Middle frontal gyrus (tissue), 1 donor: ENCODE measurements at regions not wholly inside any gene's neighbourhood (a gene's known extent, or its start where the extent isn't known, plus 50 kb on each side); places are given as distances from the start of the nearest gene placed in this dataset.
A peak's percentile ranks its signal among the peaks of the same experiment; 100 is the strongest.

Experiments used
- DNase-seq: peaks from one replicate; pipeline ENCODE4 v3.0.0-alpha.2; 2015; ENCODE audit warnings: low spot score; ENCODE audit errors: extremely low spot score

DNA sequence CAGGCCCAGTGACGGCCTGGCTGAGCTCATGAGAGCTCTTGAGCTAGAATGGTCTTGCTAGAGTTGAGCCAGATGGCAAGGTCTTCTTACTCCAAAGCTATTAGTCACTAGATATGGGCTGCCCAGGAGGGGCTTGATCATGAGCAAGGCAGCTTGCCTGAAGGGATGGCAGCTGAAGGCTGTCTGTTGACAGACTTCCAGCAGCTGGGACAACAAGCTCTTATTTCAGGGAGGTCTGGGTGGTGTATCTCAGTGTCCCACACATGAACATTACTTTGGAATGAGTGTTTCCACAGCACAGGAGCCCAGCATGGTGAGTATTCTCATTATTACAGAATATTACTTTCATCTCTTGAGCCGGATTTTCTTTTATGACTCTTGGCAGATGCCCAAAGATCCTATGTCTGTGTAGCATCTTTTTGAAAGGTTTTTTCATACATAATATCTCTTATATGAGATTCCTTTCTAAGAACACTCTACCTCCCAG lies 414.1 kb downstream of the ARHGEF28 start:
- DNase-seq = no peak

DNA sequence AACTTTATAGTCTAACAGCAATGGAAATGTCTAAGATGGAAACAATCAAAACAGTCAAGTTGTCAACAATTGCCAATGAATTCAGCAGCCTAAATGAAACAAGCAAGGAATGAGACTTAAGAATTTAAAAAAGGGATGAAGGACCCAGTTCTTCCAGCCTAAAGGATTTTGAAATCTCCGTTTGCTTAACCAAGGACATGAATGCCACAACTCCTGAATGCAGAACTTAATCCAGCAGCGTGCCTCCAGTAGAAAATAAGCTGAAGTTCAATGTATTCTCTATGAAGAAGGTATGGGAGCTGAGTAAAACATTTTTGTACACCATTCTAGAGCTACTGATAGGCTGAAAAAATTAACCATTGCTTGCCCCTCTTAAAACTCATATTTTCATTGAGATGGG lies 411.3 kb downstream of the ARHGEF28 start:
- DNase-seq = no peak

GRCh38 chr5:74035521-74035937 lies 409.5 kb downstream of the ARHGEF28 start:
- DNase-seq = peak; percentile 20

DNA sequence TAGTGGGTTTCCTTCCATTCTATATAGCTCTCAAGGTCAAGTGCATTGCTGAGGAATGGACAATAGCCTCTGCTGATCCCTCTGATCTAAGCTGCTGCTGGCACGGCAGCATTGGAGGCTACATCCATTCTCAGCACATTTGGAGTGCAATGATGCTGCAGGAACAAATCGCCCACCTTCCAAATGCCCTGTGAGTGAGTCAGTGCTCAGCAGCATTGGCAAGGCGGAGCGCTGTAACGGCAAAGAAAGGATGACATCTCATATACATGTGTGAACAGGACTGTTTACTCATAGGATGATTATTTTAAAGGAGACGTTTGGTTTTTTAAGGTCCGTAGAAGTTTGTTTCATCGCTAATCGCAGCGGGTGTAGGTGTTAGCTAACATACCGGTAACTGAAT lies 408.7 kb downstream of the ARHGEF28 start:
- DNase-seq = peak; percentile 55

DNA sequence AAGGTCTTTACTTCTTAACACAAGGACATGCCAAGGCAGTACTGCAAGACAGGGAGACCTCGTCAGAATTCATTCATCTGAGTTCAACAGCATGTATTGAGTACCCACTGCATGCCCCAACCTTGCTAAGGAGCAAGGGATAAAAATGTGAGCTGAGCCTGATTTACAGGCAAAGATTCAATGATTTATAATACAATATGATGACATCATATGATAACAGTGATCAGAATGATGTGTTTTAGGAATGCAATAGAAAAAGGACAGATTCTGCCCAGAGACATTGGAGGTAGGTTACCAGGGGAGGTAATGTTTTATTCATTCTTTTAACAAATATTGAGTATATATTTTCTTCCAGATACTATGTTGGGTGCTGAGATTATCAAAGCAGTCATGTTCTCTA lies 406.6 kb downstream of the ARHGEF28 start:
- no peak for DNase-seq

DNA sequence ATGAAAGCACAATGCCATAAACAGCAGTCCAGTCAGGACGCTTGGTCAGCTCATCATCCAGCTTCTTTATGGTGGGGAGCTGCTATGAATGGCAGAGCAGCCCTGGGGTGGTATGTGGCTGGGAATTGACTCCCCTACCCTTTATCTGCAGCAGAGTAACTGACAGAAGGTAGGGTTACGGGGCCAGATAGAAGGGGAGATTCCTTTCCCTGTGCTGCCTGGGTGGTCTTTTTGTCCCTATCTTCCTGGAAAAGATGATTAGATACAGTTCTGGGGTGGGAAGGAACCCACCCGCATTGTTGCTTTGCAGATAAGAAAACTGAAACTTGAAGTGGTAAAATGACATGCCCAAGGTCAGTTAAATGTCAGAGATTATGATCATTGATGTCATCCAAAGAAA lies 405.5 kb downstream of the ARHGEF28 start:
- no peak for DNase-seq

GRCh38 chr5:74030821-74031220 lies 404.8 kb downstream of the ARHGEF28 start:
- no peak for DNase-seq

DNA sequence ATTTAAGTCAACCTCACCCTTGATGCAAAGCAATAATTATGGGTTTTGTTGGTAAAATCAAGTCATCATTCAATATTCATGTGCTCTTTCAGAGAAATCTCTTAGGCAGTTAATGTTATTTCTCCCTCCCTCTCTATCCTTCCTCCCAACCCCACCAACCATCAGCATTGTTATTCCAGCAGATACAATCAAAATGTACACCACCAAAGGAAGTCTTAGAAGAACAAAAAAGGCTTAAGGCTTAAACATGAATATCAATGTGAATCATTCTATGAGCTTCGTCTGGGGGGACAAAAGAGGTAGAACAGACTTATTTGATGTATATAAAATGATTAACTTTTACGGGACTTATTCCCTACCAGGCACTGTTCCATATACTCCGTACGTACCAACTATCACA lies 404.4 kb downstream of the ARHGEF28 start:
- DNase-seq = no peak

GRCh38 chr5:74028976-74029375 lies 403.0 kb downstream of the ARHGEF28 start:
- DNase-seq = no peak

GRCh38 chr5:74028406-74028805 lies 402.4 kb downstream of the ARHGEF28 start:
- no peak for DNase-seq

GRCh38 chr5:74027732-74028338 lies 401.8 kb downstream of the ARHGEF28 start:
- DNase-seq = no peak

DNA sequence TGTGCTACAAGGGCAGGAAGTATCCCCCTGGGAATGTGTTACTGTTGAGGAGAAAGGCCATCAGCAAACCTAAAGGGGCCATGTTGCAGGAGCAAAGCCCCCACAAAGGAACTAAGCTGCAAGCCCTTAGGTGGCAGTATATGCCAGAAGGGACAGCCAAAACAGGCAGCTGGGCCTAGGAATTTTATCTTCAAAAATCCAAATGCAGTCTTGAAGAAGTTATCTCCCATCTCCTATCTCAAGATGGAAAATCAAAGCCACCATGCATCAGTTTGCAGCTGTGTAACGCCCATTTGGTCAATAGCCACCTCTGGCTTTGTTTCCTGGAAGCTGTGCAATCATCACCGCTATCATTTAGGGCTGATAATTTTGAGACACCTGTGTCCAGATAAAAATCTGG lies 400.3 kb downstream of the ARHGEF28 start:
- no peak for DNase-seq

DNA sequence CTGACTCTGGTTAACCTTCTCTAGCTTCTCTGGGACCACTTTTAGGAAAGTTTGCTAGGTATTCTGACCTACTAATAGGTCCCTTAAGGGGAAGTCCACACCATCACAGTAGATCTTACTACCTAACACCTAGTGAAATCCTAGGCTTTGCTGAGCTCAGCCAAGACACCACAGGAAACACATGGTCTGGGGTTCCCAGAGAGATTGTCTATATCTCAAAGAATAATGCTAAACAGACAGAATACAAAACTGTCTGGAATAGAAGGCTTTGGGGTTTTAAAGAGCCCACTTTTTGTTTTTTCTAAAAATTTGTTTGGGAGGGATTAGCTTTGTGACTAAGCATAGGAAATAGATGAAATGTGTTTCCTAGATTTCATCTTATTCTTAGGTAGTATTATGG lies 395.1 kb downstream of the ARHGEF28 start:
- DNase-seq = no peak

DNA sequence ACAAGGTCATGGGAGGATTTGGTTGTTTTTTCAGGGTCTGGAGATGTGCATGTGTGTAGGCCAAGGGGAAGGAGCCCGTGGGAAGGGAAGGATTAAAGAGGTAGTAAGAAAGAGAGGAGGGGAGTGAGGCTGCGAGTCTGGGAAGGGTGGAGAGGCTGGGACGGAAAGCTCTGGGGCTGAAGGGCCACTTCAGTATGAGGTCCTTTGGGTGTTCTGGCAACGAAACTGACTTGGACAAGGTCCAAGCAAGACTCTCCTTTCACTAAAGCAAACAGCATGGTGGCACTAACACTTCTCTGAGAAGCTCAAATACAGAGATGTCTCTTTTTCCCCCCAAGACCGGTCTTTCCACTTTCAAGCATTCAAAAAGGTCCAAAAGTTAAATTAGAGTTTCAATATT lies 394.5 kb downstream of the ARHGEF28 start:
- no peak for DNase-seq

- no peak for DNase-seq
These were observed 393.9 kb downstream of the ARHGEF28 start for GRCh38 chr5:74019923-74020322.

- DNase-seq = no peak
These were observed 391.8 kb downstream of the ARHGEF28 start for GRCh38 chr5:74017786-74018211.

DNA sequence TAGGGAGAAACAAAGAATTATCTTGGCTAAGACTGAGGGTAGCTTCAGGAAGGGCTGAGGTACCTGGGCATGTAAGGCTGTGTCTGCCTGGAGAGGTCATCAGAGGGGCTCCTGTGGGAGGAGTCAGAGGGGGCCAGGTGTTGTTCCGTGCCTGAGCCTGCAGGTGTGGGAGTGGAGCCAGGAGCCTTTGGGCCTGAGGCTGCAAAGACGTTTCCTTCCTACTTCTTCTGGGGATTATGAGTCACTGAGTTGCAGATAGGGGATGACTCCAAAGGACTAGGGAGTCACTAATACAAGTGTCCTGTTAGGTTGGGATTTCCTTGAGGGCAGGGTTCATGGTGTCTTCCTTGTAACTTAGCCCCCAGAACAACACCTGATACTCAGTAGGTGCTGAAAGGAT lies 391.1 kb downstream of the ARHGEF28 start:
- no peak for DNase-seq

GRCh38 chr5:74016373-74016772 lies 390.4 kb downstream of the ARHGEF28 start:
- no peak for DNase-seq

DNA sequence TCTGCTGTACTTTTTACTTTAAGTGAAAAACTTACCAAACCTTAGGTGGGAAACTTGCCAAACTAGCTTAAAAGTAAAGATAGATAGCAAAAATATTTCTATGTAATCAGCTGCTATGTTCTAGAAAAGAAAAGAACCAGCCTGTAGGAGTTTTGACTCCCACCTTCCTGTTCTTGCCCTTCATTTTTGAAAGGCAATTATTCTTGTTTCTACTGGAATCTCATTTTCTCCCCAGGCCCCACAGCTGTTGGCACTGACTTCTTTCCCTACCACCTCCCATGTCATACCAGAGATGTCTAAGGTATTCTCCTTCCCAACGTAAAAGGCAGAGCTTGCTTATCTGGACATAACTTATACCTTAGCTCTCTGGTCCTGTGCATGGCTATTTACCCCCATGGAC lies 389.7 kb downstream of the ARHGEF28 start:
- DNase-seq = no peak

DNA sequence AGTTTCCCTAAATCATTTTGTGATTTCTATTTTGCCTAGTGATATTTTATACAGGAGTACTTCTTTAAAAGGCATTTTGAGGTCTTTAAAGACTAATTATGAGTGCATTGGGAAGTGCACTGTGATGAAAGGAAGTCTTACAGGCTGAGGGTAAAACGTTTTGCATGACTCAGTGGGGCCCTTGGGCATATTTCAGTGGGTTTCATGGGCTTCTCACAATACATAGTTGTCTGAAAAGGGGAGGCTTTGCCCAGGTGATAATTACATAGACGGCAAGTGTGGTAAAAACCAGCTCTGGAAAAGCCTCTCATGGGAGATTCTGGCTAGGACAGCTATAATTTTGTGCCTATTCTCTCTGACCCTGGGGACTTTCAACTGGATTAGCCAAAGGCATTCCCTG lies 387.2 kb downstream of the ARHGEF28 start:
- DNase-seq = no peak

DNA sequence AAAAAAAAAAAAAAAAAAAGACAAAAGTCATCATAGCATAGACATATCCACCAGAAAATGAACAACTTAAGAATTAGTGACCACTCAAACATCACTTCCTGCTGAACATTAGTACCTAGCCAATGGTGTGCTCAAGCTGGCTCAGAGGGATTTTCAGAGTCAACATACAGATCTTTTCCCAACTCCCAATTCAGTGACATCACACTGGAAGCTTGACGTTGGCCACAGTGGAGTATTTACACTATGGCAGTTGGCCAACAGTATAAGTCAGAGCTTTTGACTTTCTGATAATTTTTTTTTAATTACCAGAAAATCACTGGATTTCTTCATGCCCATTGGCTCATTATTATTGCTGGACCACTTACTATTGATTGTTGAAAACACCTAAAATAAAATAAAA lies 383.5 kb downstream of the ARHGEF28 start:
- DNase-seq = no peak

- no peak for DNase-seq
These were observed 381.2 kb downstream of the ARHGEF28 start for GRCh38 chr5:74007193-74007592.

DNA sequence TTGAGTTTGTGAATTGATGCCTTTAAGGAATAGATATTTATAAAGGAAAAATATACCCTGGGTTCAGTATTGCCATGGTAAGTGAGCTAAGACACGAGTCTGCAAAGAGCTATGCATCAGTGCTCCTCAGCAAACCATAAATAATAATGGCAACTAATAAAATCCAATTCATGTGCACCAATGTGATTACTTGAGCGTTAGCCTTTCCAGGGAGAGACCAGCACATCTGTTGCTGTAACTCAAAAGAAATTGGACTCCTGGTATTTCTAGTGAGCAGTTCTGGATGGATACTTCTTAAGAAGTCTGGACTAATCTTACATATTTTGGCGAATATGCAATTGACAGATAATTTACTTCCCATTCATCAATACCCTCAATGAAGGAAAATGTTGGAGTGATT lies 373.3 kb downstream of the ARHGEF28 start:
- DNase-seq = no peak

- no peak for DNase-seq
These were observed 372.5 kb downstream of the ARHGEF28 start for GRCh38 chr5:73998489-73998888.
